Activated naive CD8-positive, alpha-beta T cell treated with anti-CD3 and anti-CD28 coated beads for 36 hours (primary cell): ENCODE measurements at regions not wholly inside any gene's neighbourhood (a gene's known extent, or its start where the extent isn't known, plus 50 kb on each side); places are given as distances from the start of the nearest gene placed in this dataset.
"Not testable (repeated sequence)": the region's sequence is repeated elsewhere in the genome, so short reads cannot be mapped to it uniquely, and the experiment has no call there.

ENCODE experiments used
- DNase-seq: peaks from one replicate; pipeline ENCODE4 v3.0.0; 2021
- H3K27ac Mint-ChIP-seq: one replicate; pipeline ENCODE4 v1.8.0; 2022; ENCODE audit warnings: mild to moderate bottlenecking, moderate library complexity, mixed read lengths
- H3K27me3 Mint-ChIP-seq: one replicate; pipeline ENCODE4 v1.8.0; 2022; ENCODE audit warnings: mild to moderate bottlenecking, mixed read lengths
- H3K36me3 Mint-ChIP-seq: one replicate; pipeline ENCODE4 v1.8.0; 2021; ENCODE audit warnings: mild to moderate bottlenecking, mixed read lengths
- H3K4me1 Mint-ChIP-seq: one replicate; pipeline ENCODE4 v1.8.0; 2021; ENCODE audit warnings: mixed read lengths
- H3K4me3 Mint-ChIP-seq: one replicate; pipeline ENCODE4 v1.8.0; 2022; ENCODE audit warnings: mild to moderate bottlenecking, moderate library complexity, mixed read lengths
- H3K9me3 Mint-ChIP-seq: one replicate; pipeline ENCODE4 v1.8.0; 2022; ENCODE audit warnings: mixed read lengths

GRCh38 chr7:76829233-76829632 lies 202.2 kb upstream of the POMZP3 start:
- not testable (repeated sequence) for H3K4me3 Mint-ChIP-seq, H3K4me1 Mint-ChIP-seq, H3K27me3 Mint-ChIP-seq, DNase-seq, H3K9me3 Mint-ChIP-seq, H3K36me3 Mint-ChIP-seq, H3K27ac Mint-ChIP-seq

GRCh38 chr7:76826181-76826580 lies 199.1 kb upstream of the POMZP3 start:
- not testable (repeated sequence) for H3K36me3 Mint-ChIP-seq, DNase-seq, H3K4me3 Mint-ChIP-seq, H3K27me3 Mint-ChIP-seq, H3K27ac Mint-ChIP-seq, H3K4me1 Mint-ChIP-seq, H3K9me3 Mint-ChIP-seq

GRCh38 chr7:76809856-76810255 lies 182.8 kb upstream of the POMZP3 start:
- H3K4me1 Mint-ChIP-seq, DNase-seq, H3K9me3 Mint-ChIP-seq, H3K36me3 Mint-ChIP-seq, H3K27me3 Mint-ChIP-seq, H3K27ac Mint-ChIP-seq, H3K4me3 Mint-ChIP-seq: not testable (repeated sequence)

GRCh38 chr7:76807588-76808100 lies 180.6 kb upstream of the POMZP3 start:
- not testable (repeated sequence) for H3K4me1 Mint-ChIP-seq, H3K27ac Mint-ChIP-seq, H3K27me3 Mint-ChIP-seq, H3K9me3 Mint-ChIP-seq, H3K36me3 Mint-ChIP-seq, H3K4me3 Mint-ChIP-seq, DNase-seq

GRCh38 chr7:76806460-76806859 lies 179.4 kb upstream of the POMZP3 start:
- not testable (repeated sequence) for H3K27ac Mint-ChIP-seq, H3K36me3 Mint-ChIP-seq, H3K9me3 Mint-ChIP-seq, DNase-seq, H3K4me1 Mint-ChIP-seq, H3K4me3 Mint-ChIP-seq, H3K27me3 Mint-ChIP-seq

- not testable (repeated sequence) for DNase-seq, H3K27me3 Mint-ChIP-seq, H3K9me3 Mint-ChIP-seq, H3K4me1 Mint-ChIP-seq, H3K4me3 Mint-ChIP-seq, H3K36me3 Mint-ChIP-seq, H3K27ac Mint-ChIP-seq
These were observed 178.9 kb upstream of the POMZP3 start for GRCh38 chr7:76806010-76806409.

GRCh38 chr7:76805262-76805661 lies 178.2 kb upstream of the POMZP3 start:
- H3K4me3 Mint-ChIP-seq, H3K27me3 Mint-ChIP-seq, DNase-seq, H3K36me3 Mint-ChIP-seq, H3K27ac Mint-ChIP-seq, H3K9me3 Mint-ChIP-seq, H3K4me1 Mint-ChIP-seq: not testable (repeated sequence)

- H3K9me3 Mint-ChIP-seq, DNase-seq, H3K27ac Mint-ChIP-seq: not testable (repeated sequence)
These were observed 170.6 kb upstream of the POMZP3 start for GRCh38 chr7:76797639-76798038.

GRCh38 chr7:76780693-76781092 lies 153.6 kb upstream of the POMZP3 start:
- H3K27ac Mint-ChIP-seq, H3K4me1 Mint-ChIP-seq, H3K9me3 Mint-ChIP-seq, DNase-seq, H3K27me3 Mint-ChIP-seq, H3K4me3 Mint-ChIP-seq, H3K36me3 Mint-ChIP-seq: not testable (repeated sequence)

More at GRCh38 chr7:76797639-76798038, 170.6 kb upstream of the POMZP3 start:
- not testable (repeated sequence) for H3K27me3 Mint-ChIP-seq, H3K4me1 Mint-ChIP-seq, H3K4me3 Mint-ChIP-seq, H3K36me3 Mint-ChIP-seq

- H3K9me3 Mint-ChIP-seq, H3K4me3 Mint-ChIP-seq, H3K36me3 Mint-ChIP-seq, H3K27me3 Mint-ChIP-seq, H3K27ac Mint-ChIP-seq, DNase-seq, H3K4me1 Mint-ChIP-seq: not testable (repeated sequence)
These were observed 147.2 kb upstream of the POMZP3 start for GRCh38 chr7:76774279-76774678.

- not testable (repeated sequence) for H3K4me1 Mint-ChIP-seq, DNase-seq, H3K27ac Mint-ChIP-seq, H3K9me3 Mint-ChIP-seq, H3K4me3 Mint-ChIP-seq, H3K36me3 Mint-ChIP-seq, H3K27me3 Mint-ChIP-seq
These were observed 144.9 kb upstream of the POMZP3 start for GRCh38 chr7:76771980-76772379.

GRCh38 chr7:76763977-76764376 lies 136.9 kb upstream of the POMZP3 start:
- not testable (repeated sequence) for H3K4me3 Mint-ChIP-seq, DNase-seq, H3K4me1 Mint-ChIP-seq, H3K36me3 Mint-ChIP-seq, H3K27ac Mint-ChIP-seq
- Mint-ChIP-seq H3K27me3 (peaks cover 14% of the 10 kb centered on the region), H3K9me3 (peaks cover 20% of the 10 kb centered on the region)

- H3K27me3 Mint-ChIP-seq, H3K36me3 Mint-ChIP-seq, H3K4me1 Mint-ChIP-seq, DNase-seq, H3K4me3 Mint-ChIP-seq, H3K27ac Mint-ChIP-seq: not testable (repeated sequence)
- H3K9me3 Mint-ChIP-seq = peaks cover 11% of the 10 kb centered on the region
These were observed 133.6 kb upstream of the POMZP3 start for GRCh38 chr7:76760546-76761220.

GRCh38 chr7:76739538-76739937 lies 112.5 kb upstream of the POMZP3 start:
- H3K9me3 Mint-ChIP-seq, H3K27ac Mint-ChIP-seq, H3K4me3 Mint-ChIP-seq, DNase-seq, H3K36me3 Mint-ChIP-seq, H3K27me3 Mint-ChIP-seq, H3K4me1 Mint-ChIP-seq: not testable (repeated sequence)

- not testable (repeated sequence) for H3K4me1 Mint-ChIP-seq, H3K4me3 Mint-ChIP-seq, H3K36me3 Mint-ChIP-seq, H3K9me3 Mint-ChIP-seq, H3K27ac Mint-ChIP-seq, DNase-seq, H3K27me3 Mint-ChIP-seq
These were observed 109.6 kb upstream of the POMZP3 start for GRCh38 chr7:76736724-76737123.

GRCh38 chr7:76736091-76736490 lies 109.0 kb upstream of the POMZP3 start:
- not testable (repeated sequence) for DNase-seq, H3K4me1 Mint-ChIP-seq, H3K27ac Mint-ChIP-seq, H3K27me3 Mint-ChIP-seq, H3K4me3 Mint-ChIP-seq, H3K36me3 Mint-ChIP-seq, H3K9me3 Mint-ChIP-seq
